GM10248 (cell line): ENCODE measurements at regions not wholly inside any gene's neighbourhood (a gene's known extent, or its start where the extent isn't known, plus 50 kb on each side); places are given as distances from the start of the nearest gene placed in this dataset.

Source experiments
- CTCF ChIA-PET: fragments of 300-600 bp; sonication (Branson Sonifier 250); formaldehyde crosslinking; extraction: SDS; loops from one replicate; lab custom pipeline; 2021; ENCODE audit warnings: antibody characterized with exemption; lab: Yijun Ruan, JAX
- POLR2A ChIA-PET: fragments of 350-650 bp; sonication (Branson Sonifier 250); formaldehyde crosslinking; extraction: SDS; loops from one replicate; lab custom pipeline; 2020; ENCODE audit warnings: antibody characterized with exemption; lab: Yijun Ruan, JAX
- DNase-seq: peaks from one replicate; pipeline ENCODE4 v3.0.0; 2012; ENCODE audit errors: extremely low spot score
- TF ChIP-seq, protein P1 (sequence below): IDR thresholded peaks from 2 replicates; pipeline ENCODE4 v1.5.1; 2012; ENCODE audit warnings: mild to moderate bottlenecking, low read depth; ENCODE audit errors: extremely low read depth, missing control alignments, control extremely low read depth

- ChIA-PET CTCF (interaction anchor here (1.0 to 2.3 kb wide), 3 partner anchors 9 to 114 kb away, joined by 3 to 9 read pairs (median 3); no protein-coding TSS in a partner anchor), POLR2A (no interaction called here)
- no peak for DNase-seq
Observed at GRCh38 chr2:15750822-15751329, 159.2 kb downstream of the DDX1 start.

GRCh38 chr2:15751477-15751876 lies 159.8 kb downstream of the DDX1 start:
- DNase-seq: no peak
- ChIA-PET CTCF (interaction anchor here (1.4 kb wide), 1 partner anchor 115 kb away, joined by 3 read pairs; no protein-coding TSS in a partner anchor), POLR2A (no interaction called here)
- TF ChIP-seq, protein P1, sequence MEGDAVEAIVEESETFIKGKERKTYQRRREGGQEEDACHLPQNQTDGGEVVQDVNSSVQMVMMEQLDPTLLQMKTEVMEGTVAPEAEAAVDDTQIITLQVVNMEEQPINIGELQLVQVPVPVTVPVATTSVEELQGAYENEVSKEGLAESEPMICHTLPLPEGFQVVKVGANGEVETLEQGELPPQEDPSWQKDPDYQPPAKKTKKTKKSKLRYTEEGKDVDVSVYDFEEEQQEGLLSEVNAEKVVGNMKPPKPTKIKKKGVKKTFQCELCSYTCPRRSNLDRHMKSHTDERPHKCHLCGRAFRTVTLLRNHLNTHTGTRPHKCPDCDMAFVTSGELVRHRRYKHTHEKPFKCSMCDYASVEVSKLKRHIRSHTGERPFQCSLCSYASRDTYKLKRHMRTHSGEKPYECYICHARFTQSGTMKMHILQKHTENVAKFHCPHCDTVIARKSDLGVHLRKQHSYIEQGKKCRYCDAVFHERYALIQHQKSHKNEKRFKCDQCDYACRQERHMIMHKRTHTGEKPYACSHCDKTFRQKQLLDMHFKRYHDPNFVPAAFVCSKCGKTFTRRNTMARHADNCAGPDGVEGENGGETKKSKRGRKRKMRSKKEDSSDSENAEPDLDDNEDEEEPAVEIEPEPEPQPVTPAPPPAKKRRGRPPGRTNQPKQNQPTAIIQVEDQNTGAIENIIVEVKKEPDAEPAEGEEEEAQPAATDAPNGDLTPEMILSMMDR: no peak

More at GRCh38 chr2:15750822-15751329, 159.2 kb downstream of the DDX1 start:
- TF ChIP-seq, protein P1: no peak

- DNase-seq: no peak
- CTCF ChIA-PET: no interaction called here
- TF ChIP-seq, protein P1: no peak
- POLR2A ChIA-PET: no interaction called here
Observed at GRCh38 chr2:15752552-15753232, 161.0 kb downstream of the DDX1 start.

DNA sequence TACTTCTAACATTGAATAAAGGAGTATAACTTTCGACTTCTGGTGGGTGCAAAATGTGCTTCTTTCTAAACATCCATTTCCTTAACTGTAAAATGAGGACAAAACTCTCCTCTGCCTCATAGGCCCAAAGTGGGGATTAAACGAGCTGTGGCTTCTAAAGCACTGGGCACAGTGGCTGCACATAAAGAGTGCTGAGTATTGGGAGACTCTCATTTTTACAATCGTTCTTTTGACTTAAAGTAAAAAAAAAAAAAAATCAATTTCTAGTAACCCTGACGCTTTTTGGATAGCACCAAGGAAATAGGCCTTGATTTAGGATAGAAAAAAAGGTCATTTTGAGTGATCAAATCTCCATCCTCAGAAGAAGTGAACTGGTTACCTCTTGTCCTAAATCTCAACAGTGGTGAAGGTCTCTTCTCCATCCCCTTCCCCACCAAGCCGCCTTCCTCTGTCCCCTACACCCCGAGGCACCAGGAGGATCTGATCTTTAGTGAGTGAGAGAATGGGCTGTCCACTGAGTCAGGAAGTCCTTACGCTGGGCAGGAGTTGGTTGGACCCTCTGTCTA lies 161.6 kb downstream of the DDX1 start:
- DNase-seq: no peak
- ChIA-PET CTCF (no interaction called here), POLR2A (no interaction called here)
- TF ChIP-seq, protein P1: no peak

- CTCF ChIA-PET: interaction anchor here (1.5 kb wide), 1 partner anchor 10 kb away, joined by 4 read pairs; no protein-coding TSS in a partner anchor
- POLR2A ChIA-PET: no interaction called here
- DNase-seq: no peak
- TF ChIP-seq, protein P1: no peak
Observed at GRCh38 chr2:15753811-15754702, 162.4 kb downstream of the DDX1 start.

DNA sequence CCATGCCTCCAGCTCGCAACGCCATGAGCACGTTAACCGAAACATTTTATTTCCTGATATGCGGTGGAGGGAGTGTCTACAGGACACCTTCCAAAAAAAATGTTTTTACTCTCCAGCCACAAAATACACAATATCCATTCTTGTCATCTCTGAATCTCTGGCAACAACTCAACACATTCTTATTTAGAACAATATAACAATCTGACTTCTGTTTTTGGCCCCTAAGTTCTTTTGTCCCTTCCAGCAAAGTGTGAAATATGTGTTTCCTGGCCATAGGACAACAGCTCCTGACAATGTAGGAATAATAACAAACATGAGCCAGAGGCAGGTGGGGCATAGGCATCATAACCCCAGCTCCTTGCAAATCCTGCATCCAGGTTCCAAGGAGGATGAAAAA lies 163.0 kb downstream of the DDX1 start:
- TF ChIP-seq, protein P1: no peak
- ChIA-PET POLR2A (no interaction called here), CTCF (interaction anchor here (1.5 kb wide), 1 partner anchor 11 kb away, joined by 4 read pairs; no protein-coding TSS in a partner anchor)
- DNase-seq: no peak
